Embryonic facial prominence (tissue), 1 donor: ENCODE measurements at regions not wholly inside any gene's neighbourhood (a gene's known extent, or its start where the extent isn't known, plus 50 kb on each side); places are given as distances from the start of the nearest gene placed in this dataset.
"Not testable (repeated sequence)": the region's sequence is repeated elsewhere in the genome, so short reads cannot be mapped to it uniquely, and the experiment has no call there.

Experiments used
- DNase-seq: peaks from one replicate; pipeline ENCODE4 v3.0.0-alpha.2; 2016; ENCODE audit errors: extremely low spot score

DNA sequence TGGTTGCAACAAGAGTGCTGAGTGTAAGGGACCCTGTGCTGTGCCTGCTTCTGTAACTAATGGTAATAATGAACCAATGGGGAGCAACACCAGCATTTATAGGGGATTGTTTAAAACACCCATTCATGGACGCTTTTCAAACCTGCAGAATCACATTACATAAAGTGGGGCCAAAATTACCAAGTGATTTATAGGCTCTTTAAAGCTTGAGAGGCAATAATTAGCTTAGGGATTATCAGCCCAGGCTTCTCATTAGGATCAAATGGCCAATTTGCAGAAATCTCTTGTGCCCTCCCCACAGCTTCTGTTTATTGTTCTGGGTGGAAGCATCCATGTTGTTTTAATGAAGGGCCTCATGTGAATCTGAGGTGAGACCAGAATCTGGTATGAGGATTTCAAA lies 125.5 kb downstream of the ZNF486 start:
- DNase-seq = not testable (repeated sequence)

DNA sequence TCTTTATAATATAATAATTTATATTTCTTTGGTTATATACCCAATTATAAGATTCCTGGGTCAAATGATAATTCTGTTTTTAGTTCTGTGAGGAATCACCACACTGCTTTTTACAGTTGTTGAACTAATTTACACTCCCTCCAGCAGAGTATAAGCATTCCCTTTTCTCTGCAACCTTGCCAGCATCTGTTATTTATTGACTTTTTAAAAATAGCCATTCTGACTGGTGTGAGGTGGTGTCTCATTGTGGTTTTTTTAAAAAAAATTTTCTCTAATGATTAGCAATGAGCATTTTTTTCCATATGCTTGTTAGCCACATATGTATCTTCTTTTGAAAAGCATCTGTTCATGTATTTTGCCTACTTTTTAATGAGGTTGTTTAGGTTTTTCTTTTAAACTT lies 122.2 kb downstream of the ZNF486 start:
- DNase-seq = no peak

DNA sequence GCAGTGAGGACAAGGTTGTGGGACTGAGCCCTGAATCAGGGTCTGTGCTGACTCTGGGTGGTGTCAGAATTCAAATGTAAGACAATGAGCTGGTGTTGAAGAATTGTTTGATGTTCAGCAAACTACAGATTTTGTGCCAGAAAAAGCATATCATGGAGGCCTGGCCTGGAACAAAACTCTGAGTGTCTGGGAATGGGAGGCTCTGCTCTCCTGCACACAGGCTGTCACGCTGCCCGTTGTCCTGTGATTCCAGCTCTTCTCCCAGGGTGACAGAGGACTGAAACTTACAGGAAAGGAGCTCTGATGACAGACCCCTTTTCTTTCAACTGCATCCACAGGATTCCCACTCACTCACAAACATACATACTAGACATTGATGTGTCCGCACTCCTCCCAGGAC lies 120.1 kb downstream of the ZNF486 start:
- no peak for DNase-seq

DNA sequence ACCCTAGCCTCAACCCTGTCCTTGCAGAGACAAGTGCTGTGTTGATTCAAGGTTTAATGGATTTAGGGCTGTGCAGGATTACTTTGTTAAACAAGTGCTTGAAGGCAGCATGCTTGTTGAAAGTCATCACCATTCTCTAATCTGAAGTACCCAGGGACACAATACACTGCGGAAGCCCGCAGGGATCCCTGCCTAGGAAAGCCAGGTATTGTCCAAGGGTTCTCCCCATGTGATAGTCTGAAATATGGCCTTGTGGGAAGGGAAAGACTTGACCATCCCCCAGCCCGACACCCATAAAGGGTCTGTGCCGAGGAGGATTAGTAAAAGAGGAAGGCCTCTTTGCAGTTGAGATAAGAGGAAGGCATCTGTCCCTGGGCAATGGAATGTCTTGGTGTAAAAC lies 118.9 kb downstream of the ZNF486 start:
- DNase-seq = not testable (repeated sequence)

DNA sequence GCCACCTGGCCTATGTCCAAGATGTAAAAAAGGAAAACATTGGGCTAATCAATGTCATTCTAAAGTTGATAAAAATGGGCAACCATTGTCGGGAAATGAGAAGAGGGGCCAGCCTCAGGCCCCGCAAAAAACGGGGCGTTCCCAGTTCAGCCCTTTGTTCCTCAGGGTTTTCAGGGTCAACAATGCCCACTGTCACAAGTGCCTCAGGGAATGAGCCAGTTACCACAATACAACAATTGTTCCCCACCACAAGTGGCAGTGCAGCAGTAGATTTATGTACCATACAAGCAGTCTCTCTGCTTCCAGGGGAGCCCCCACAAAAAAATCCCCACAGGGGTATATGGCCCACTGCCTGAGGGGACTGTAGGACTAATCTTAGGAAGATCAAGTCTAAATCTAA lies 112.5 kb downstream of the ZNF486 start:
- DNase-seq = no peak

DNA sequence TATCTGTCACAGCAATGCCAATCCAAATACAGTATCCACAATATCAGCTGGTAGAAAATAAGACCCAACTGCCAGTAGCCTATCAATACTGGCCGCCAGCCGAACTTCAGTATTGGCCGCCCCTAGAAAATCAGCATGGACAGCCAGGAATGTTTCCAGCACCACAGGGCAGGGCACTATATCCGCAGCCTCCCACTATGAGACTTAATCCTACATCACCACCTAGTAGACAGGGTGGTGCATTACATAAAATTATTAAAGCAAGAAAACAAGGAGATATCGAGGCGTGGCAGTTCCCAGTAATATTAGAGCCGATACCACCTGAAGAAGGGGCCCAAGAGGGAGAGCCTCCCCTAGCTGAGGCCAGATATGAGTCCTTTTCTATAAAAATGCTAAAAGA lies 111.3 kb downstream of the ZNF486 start:
- no peak for DNase-seq

DNA sequence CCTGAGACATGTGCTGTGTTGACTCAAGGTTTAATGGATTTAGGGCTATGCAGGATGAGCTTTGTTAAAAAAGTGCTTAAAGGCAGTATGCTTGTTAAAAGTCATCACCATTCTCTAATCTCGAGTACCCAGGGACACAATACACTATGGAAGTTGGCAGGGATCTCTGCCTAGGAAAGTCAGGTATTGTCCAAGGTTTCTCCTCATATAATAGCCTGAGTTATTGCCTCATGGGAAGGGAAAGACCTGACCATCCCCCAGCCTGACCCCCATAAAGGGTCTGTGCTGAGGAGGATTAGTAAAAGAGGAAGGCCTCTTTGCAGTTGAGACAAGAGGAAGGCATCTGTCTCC lies 109.7 kb downstream of the ZNF486 start:
- DNase-seq = not testable (repeated sequence)

DNA sequence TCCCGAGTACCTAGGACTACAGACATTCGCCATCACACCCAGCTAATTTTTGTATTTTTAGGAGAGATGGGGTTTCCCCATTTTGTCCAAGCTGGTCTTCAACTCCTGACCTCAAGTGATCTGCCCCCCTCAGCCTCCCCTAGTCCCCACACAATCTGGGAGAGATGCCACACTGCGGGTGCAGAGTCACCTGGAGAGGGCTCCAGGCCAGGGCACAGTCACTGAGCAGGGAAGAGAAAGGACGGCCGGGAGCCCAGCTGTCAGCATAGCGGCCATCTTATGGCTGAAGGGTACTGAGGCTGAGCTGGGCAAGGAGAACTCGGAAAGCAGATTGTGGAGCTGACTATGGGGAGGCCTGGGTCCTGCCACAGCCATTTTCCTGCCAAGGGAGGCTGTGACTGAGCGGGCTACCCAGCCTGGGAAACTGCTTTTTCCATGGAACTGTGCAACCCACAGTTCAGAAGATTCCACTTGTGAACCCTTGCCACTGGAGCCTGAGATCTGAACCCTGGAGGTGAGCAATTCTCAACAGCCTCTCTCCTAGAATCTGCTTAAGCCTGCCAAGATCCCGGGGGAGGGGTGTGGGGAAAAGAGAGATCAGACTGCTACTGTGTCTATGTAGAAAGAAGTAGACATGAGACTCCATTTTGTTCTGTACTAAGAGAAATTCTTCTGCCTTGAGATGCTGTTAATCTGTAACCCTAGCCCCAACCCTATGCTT lies 109.2 kb downstream of the ZNF486 start:
- DNase-seq = no peak

DNA sequence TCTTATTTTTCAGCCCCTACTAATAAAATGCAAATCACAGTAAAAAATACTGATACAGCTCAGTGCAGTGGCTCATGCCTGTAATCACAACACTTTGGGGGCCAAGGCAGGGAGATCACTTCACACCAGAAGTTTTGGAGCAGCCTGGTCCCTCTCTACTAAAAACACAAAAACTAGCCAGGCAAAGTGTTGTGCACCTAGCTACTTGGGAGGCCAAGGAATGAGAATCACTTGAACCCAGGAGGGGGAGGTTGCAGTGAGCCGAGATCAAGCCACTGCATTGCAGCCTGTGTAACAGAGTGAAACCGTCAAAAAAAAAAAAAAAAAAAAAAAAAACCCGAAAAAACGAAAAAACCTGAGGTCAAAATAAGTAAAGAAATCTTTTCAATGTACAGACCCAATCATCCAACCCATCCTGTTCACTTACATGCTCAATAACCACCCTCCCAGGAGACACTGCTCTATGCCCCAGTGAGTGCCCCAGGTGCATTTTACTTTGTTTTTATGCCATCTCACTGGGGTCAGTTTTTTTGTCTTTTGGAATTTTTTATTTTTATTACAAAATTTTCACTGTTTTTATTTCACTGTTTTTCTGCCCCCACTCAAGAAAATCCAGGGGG lies 107.0 kb downstream of the ZNF486 start:
- DNase-seq = no peak

DNA sequence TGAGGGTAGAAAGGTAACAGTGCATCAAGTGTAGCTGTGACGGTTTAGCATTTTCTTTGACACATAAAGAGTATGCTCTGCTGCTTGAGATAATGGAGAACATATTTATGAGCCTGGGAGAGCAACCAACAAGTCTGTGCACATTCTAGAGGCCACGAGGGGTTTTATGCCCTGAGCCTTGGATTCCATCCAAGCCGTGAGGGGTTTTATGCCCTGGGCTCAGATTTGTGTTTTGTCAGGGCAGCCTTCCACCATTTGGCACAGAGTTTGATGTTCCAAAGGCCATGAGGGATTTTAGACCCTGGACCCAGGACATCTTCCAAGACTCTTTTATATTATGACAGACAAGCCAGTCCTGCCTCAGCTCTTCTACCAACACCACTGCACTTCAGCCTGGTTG lies 106.4 kb downstream of the ZNF486 start:
- DNase-seq = no peak

DNA sequence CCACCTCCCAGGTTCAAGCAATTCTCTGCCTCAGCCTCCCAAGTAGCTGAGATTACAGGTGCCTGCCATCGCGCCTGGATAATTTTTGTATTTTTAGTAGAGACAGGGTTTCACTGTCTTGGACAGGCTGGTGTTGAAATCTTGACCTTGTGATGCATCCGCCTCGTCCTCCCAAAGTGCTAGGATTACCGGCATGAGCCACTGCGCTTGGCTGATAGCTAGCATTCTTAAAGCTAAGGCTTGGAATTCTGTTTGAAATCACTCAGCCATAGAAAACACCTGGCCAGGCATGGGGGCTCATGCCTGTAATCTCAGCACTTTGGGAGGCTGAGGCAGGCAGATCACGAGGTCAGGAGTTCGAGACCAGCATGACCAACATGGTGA lies 105.6 kb downstream of the ZNF486 start:
- DNase-seq = not testable (repeated sequence)

DNA sequence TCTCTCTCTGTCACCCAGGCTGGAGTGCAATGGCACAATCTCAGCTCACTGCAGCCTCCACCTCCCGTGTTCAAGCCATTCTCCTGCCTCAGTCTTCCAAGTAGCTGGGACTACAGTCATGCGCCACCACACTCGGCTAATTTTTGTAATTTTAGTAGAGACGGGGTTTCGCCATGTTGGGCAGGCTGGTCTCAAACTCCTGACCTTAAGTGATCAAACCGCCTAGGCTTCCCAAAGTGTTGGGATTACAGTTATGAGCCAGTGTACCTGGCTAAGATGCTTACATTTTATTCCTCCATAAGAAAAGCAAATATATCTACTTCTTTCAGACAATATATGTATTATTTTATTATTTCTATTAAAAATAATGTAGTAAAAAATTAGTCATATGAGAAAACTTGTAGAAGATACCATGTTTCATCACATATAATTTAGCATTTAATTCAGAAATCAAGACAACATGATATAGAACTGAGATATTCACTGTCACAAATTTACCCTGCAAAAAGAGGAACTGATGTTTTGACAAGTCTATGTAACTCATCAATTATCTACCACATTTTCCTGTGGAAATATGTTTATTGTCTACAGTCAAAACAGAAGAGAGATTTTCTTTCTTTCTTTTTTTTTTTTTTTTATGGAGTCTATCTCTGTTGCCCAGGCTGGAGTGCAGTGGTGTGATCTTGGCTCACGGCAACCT lies 105.1 kb downstream of the ZNF486 start:
- not testable (repeated sequence) for DNase-seq

DNA sequence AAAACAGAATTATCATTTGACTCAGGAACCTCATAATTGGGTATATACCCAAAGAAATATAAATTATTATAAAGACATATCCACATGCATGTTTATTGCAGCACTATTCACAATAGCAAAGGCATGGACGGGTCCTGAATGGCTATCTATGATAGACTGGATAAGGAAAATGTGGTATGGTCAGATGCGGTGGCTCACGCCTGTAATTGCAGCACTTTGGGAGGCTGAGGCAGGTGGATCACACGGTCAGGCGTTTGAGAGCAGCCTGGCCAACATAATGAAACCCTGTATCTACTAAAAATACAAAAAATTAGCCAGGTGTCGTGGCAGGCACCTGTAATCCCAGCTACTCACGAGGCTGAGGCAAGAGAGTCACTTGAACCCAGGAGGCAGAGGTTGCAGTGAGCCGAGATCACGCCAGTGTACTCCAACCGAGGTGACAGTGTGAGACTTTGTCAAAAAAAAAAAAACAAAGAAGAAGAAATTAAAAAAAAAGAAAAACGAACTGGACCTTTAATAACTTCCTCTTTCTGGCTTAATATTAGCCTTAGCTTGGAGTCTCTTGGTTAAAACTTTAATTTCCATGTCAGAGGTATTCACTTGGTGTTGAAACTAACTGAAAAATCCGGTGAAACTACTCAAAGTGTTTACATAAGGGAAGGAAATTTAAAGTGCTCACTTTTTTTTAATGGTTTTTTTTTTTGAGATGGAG lies 104.4 kb downstream of the ZNF486 start:
- DNase-seq = no peak

DNA sequence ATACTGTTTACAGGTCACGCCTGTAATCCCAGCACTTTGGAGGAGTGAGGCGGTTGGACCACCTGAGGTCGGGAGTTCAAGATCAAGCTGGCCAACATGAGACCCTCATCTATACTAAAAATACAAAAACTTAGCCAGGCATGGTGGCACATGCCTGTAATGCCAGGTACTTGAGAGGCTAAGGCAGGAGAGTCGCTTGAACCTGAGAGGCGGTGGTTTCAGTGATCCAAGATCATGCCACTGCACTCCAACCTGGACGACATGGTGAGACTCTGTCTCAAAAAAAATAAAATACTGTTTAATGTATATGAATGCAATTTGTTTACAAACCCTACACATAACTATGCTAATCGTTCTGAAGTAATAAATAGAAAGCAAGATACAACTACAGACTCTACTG lies 102.4 kb downstream of the ZNF486 start:
- no peak for DNase-seq

DNA sequence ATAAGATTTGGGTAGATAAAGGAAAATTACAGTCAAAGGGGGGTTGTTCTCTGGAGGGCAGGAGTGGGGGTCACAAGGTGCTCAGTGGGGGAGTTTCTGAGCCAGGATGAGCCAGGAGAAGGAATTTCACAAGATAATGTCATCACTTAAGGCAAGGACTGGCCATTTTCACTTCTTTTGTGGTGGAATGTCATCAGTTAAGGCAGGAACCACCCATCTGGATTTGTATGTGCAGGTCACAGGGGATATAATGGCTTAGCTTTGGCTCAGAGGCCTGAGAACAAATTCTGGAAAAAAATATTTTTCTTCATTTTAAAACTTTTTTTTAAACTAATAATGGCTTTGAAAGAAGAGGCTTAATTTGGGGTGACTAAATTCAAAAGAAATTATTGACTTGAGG lies 94.5 kb downstream of the ZNF486 start:
- not testable (repeated sequence) for DNase-seq

DNA sequence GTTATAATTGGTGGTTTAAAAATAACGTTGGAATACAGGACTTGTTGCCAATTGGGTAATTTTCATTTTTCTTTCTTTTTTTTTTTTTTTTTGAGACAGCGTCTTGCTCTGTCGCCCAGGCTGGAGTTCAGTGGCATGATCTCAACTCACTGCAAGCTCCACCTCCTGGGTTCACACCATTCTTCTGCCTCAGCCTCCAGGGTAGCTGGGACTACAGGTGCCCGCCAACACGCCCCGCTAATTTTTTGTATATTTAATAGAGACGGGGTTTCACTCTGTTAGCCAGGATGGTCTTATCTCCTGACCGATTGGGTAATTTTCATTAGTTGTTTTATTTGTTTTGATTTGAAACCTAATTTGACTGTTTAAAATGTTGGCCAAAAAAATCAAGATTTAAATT lies 93.7 kb downstream of the ZNF486 start:
- not testable (repeated sequence) for DNase-seq

DNA sequence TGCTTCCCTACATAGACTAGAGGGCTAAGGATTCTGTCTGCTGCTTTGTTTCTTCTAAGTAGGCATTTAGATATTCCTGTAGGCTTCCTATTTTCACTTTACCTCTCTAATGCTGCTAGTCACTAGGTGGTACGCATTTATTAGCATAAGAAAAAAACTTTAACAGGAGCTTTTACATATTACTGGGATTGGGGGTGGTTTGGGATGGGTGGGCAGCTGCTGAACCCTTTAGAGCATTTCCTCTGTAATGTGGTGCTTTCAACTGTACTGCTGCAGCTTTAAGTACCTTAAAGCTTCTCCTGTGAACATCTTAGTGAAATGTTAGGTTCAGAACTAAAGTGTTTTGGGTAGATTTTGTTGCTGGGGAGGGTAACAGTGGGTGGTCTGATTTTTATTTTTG lies 92.6 kb downstream of the ZNF486 start:
- no peak for DNase-seq

DNA sequence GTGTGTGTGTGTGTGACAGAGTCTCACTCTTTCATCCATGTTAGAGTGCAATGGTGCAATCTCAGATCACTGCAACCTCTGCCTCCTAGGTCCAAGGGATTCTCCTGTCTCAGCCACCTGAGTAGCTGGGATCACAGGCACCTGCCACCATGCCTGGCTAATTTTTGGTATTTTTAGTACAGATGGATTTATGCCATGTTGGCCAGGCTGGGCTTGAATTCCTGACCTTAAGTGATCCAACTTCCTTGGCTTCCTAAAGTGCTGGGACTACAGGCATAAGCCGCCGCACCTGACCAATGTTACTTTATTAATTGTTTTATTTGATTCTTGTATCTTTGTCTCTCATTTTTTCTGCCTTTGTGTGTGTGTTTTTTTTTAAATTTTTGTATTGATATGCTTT lies 89.6 kb downstream of the ZNF486 start:
- DNase-seq = no peak

DNA sequence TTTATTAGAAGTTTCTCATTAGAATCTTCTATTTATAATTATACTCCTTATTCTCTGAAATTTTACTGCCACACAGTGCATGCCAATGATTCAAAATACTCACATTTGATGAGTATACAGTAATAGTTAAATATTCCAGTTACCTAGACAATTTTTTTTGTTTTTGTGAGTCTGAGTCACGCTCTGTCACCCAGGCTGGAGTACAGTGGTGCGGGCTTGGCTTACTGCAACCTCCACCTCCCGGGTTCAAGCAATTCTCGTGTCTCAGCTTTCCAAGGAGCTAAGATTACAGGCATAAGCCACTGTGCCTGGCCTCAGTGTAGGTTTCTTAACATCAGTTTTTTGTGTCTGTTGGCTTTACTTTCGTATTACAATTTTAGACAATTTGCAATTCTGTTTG lies 87.1 kb downstream of the ZNF486 start:
- no peak for DNase-seq

DNA sequence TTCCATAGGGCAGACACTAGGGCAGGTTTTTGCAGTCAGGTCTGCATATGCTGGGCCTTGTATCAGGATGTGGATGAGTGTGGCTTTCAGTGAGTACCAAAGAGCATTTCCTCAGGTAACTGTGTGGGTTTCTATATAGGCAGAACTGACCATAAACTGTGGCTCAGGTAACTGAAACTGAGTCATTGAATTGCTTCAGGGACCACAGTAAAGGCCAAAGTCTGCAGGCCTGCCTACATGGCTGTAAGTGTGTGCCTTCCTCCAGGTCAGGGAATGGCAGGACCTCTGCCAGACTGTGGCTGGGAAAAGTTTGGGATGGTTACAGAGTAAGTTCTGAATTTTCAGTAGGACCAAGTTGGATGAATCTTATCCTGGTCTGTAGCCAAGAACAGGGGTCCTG lies 85.6 kb downstream of the ZNF486 start:
- no peak for DNase-seq

DNA sequence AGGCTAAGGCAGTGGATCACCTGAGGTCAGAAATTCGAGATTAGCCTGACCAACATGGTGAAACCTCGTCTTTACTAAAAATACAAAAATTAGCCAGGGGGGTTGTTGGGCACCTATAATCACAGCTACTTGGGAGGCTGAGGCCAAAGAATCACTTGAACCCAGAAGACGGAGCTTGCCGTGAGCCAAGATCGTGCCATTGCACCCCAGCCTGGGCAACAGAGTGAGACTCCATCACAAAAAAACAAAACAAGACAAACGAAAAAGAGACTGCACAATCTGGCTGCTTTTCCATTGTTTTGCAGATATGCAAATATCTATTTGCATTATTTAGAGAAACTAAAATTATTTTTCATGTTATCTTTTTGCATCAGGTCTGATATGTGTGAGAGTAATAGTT lies 83.6 kb downstream of the ZNF486 start:
- DNase-seq = no peak

DNA sequence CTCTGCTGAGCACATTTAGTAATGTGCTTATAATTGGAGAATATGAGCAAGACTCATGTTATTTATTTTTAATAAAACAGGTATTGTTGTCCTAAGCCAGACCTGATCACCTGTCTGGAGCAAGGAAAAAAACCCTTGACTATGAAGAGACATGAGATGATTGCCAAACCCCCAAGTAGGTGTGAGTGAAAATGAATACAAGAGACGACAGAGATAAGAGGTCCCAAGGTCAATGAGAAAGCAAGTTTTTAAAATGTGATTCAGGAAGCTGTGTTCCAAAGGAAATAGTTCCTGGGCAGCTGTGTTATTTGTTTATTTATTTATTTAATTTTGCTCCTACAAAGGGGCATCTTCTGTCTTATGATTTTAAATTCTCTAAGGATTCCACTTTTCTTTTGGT lies 83.1 kb downstream of the ZNF486 start:
- DNase-seq = no peak
